ENCODE measurements at regions not wholly inside any gene's neighbourhood (a gene's known extent, or its start where the extent isn't known, plus 50 kb on each side); places are given as distances from the start of the nearest gene placed in this dataset.

DNA sequence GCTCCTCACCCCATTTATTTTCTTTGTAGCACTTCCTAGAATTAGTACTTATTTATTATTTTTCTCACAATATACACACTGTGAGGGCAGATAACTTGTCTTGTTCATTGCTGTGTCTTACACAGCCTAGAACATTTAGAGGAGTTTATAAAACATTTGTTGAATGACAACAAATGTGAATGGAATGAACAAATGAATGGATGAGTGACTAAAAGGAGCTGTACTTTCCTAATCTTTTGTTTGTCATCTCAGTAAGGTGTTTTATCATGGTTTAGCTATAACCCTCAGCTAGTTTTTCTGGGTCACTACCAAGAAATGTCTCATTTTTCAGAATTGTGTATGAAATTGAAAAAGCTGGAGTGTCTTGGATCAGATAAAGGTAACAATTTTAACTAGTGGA, 239.3 kb upstream of the KCNK2 start:
- no peak for TF ChIP-seq EZH2 (IDR thresholded peaks at IDR 0.05; ENCODE audit: insufficient read depth, low read length)
- TF ChIP-seq, protein P1, sequence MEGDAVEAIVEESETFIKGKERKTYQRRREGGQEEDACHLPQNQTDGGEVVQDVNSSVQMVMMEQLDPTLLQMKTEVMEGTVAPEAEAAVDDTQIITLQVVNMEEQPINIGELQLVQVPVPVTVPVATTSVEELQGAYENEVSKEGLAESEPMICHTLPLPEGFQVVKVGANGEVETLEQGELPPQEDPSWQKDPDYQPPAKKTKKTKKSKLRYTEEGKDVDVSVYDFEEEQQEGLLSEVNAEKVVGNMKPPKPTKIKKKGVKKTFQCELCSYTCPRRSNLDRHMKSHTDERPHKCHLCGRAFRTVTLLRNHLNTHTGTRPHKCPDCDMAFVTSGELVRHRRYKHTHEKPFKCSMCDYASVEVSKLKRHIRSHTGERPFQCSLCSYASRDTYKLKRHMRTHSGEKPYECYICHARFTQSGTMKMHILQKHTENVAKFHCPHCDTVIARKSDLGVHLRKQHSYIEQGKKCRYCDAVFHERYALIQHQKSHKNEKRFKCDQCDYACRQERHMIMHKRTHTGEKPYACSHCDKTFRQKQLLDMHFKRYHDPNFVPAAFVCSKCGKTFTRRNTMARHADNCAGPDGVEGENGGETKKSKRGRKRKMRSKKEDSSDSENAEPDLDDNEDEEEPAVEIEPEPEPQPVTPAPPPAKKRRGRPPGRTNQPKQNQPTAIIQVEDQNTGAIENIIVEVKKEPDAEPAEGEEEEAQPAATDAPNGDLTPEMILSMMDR (IDR thresholded peaks at IDR 0.05; ENCODE audit: insufficient read depth, low read depth, low read length) = no peak

Data from astrocyte (in vitro differentiated cells and primary cell).